NCI-H2196 treated with DMSO at 0.1 percent for 48 hours (cell line): ENCODE measurements at regions not wholly inside any gene's neighbourhood (a gene's known extent, or its start where the extent isn't known, plus 50 kb on each side); places are given as distances from the start of the nearest gene placed in this dataset.
A peak's percentile ranks its signal among the peaks of the same experiment; 100 is the strongest.

Experiments used
- DNase-seq: peaks from one replicate; lab custom pipeline; 2025; ENCODE audit not compliant: unreplicated experiment; lab: John Stamatoyannopoulos, UW

DNA sequence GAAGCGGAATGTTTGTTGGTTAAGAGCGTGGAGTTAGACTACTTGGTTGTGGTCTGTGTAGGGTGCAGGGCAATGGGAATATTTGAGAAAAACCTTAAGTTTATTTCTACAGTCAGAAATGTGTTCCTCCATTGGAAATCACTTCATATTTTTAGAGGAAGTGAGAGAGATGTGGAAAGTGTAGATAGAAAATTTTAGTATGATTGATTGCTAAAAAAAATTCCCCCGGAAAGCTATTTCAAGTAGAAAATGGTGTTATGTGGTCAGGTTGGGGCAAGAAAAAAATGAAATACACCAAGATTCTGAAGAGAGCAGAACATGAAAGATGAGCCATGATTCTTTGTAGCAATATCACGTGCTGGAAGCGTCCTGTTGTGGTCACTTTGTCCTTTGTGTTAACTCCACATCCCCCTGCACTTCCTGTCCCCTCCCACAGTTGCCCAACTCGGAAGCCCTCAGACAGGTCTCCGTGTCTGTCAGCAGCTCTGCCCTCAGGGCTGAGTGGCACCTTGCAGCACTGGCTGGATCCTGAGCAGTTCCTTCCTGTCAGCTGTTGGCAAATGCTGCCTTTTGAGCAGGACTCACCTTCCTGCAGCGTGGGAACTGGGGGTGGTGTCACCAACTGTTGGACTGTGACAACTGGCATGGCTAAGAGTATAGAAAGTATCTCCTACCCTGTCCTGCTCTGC is 137.5 kb upstream of the SLC24A3 start:
- no peak for DNase-seq

DNA sequence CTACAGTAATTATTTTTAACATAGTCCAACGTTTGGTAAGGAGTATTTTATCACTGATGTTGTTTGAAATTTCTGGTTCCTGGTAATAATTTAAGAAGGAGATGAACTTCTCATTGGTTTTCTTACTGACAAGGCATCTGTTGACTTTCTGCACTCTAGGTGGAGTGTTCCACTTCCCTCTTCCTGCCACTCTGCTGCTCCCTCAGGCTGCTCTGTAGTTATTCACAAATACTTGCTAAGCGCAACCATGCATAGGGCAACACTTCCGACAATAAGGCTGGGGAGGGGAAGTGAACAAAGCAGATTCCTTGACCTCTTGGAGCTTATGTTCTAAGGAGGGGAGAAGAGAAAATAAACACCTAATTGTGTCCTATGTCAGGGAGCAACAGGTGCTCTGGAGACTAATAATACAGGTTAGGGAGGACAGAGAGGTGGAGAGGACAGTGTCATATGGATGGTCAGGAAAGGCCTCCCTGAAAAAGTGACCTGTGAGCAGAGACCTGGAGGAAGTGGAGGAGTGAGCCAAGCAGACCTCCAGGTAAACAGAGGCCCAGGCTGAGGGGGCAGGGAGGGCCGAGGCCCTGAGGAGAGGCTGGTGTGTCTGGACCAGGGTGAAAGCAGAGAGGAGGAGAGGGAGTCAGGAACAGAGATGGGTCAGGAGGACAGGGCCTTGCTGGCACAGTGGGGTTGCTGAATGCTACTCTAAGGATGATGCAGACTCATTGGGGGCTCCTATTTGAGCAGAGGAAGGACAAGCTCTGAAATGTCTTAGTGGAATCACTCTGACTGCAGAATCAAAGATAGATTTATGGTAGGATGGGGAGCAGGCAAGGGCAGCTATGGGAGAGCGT is 134.8 kb upstream of the SLC24A3 start:
- DNase-seq: no peak

DNA sequence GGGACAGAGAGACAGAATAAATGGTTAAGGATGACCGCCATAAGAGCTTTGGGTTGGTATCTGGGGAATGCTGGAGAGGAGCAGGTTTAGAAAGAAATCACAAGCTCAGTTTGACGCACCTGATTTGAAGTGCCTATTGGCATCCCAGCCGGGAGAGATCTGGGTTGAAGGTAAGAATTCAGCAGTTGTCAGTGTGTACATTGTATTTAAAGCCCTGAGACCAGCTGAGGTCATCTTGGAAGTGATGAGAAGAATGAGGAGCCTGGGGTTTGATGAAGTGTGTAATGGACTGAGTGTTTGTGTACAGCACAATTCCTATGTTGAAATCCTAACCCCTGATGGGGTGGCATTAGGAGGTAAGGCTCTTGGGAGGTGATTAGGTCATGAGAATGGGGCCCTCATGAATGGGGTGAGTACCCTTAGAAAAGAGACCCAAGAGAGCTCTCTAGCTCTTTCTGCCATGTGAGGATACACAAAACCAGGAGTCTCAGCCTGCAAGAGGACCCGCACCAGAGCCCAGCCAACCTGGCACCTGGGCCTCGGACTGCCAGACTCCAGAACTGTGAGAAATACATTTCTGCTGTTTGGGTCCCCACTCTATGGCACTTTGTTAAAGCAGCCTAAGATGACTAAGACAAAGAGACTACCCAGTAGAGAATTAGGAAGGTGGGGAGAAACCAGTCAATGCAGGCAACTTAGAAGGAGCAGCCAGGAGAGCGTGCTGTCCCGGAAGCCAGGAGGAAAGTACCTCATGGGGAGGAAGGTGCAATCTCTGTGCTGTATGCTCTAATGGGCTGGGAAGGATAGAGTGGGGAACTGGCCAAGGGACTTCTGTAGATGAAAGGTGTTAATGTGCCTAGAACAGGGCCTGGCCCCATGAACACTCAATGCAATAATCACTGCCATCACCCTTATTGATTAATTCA is 133.7 kb upstream of the SLC24A3 start:
- DNase-seq: no peak

DNA sequence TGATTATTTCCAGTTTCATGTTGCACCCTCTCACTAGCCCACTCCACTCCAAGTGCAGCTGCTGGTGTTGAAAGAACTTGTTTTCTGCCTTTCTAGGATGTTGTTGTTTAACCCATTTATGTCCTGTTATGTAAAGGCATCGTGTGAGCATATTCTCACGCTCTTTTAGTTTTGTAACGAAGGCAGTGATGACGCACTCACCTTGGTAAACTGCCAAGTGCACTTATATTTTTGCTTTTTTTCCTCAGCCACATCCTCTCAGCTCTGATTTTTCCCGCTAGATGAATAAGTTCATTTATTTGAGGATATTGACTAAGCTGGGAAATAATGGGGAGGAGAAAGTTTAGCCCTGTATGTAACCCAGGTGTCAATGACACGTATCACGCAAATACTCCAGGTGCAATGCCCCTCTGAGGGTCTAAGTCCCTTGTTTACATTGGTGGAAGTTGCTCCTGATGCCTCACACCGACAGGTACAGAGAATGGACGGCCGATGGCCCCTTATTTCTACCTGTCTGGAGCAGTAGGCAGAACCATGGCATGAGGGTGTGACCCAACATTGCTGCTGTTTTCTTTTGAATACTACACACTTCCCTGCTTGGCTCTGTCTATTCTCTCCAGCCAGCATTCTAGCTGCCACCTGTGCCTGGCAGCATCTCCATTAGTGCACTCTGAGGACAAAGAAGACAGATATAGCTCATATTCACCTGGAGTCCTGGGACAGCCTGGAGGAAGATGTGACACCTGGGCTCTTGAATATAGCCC is 132.7 kb upstream of the SLC24A3 start:
- DNase-seq: no peak

DNA sequence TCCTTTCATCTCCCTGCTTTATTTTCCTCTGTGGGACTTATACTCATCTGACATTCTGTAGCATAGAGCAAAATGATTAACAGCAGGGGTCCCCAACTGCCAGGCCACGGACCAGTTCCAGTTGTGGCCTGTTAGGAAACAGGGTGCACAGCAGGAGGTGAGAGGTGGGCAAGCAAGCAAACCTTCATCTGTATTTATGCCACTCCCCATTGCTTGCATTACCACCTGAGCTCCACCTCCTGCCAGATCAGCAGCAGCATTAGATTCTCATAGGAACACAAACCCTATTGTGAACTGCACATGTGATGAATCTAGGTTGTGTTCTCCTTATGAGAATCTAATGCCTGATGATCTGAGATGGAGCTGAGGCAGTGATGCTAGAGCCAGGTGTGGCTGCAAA is 130.5 kb upstream of the SLC24A3 start:
- DNase-seq: no peak

DNA sequence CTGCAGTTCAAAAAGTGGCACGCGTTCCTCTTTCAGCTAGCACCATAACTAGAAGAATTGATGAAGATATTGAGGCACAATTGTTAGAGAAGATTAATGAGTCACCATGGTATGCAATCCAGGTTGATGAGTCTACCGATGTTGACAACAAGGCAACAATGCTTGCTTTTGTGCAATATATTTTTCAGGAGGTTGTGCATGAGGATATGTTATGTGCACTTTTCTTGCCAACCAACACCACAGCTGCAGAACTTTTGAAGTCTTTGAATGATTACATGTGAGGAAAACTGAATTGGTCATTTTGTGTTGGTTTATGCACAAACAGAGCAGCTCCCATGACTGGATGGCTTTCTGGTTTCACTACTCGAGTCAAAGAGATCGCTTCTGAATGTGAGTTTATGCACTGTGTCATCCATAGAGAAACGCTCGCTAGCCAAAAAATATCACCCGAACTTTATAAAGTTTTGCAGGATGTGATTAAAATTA is 129.3 kb upstream of the SLC24A3 start:
- DNase-seq: no peak

DNA sequence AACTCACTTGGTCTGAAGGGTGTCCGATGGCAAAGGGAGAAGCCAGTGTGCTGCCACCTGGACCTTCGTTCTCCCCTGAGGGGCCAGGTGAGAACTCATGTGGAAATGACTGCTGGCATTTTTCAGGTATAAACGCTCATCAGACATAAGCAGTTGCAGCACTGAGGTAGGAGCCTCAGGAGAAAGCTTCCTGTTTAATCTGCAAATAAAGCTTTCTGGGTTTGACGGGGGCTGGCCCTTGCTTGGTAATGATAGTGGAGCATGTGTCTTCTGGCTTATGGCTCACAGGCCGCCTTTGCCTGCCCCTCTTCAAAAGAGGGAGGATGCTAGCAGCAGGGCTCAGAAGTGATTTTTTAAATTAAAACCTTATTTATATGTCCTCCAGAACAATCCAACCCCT is 122.1 kb upstream of the SLC24A3 start:
- no peak for DNase-seq

DNA sequence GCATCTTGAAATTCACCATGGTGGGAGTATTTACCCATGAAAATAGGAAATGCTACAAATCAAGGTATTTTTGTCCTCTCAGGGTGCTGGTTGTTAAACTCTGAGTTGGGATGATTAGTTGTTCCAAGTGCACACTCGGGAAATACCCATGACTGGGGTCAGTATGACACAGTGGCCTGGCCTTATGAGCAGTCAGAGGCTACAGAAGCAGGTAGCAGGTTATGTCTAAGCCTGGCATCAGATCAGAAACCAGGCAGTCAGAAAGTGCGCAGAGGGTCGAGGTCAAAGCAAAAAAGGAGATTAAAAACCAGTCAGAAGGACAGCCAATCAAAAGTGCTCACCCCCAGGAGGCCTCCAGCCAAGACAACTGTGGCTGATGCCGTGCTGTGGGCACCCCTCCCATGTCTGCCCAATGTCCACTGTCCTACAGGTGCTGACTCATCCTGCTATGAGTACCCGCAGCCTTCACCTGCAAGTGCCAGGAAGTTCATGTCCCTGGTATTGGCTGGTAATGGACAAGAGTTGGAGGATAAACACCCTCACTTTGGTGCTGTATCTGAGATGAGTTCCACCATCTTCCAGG is 117.4 kb upstream of the SLC24A3 start:
- peak; percentile 26 for DNase-seq

DNA sequence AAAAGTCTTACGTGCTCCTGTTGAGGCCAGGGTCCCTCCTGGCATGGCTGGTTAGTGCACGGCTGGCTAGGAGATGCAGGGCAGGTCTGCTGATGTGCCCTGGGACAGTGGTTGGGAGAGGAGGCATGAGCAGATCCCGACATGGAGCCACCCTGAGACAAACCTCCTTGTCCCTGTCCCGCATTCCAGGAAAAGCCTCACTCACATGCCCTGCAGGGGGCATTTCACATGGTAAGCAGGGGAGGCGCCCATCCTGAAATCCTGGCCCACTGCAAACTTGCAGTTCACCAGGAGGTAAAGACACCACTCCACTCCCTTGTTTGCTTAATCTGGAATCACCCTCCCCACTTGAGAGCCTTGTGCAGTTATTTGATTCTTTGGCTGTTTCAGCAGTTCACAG is 116.7 kb upstream of the SLC24A3 start:
- DNase-seq: no peak

DNA sequence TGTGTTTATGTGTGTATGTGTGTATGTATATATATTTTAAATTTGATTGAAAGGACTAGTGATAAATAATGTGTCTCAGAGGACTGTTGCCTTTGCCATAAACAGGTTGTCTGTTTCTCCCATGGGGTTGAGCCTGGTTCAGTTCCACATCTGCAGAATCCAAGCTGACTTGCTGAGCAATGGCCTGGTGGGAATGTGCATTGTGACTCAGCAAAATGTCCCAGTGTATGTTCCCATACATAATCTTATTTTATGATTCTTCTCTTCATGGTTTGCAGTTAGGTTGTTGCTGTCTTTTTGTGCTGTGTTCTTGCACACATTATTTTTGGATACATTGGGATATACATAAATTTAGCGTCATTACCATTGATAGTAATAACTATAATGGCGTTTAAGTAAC is 115.6 kb upstream of the SLC24A3 start:
- no peak for DNase-seq

DNA sequence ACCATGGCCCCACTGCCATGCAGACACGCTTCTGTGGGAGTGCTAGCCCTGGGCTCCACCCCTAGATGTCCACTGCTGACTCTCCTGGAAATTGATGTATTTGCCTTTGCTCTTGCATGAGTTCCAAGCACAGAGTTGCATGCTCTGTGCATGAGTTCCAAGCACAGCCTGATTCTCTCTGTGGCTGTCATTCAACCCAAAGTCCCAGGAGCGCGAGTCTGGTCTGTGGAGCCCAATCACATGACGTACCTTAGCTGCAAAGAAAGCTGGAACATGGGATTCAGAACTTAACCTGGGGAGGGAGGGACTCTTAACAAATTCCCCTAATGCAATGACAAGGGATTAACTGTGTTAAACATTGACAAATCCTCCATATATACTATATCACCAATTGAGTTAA is 114.3 kb upstream of the SLC24A3 start:
- no peak for DNase-seq

DNA sequence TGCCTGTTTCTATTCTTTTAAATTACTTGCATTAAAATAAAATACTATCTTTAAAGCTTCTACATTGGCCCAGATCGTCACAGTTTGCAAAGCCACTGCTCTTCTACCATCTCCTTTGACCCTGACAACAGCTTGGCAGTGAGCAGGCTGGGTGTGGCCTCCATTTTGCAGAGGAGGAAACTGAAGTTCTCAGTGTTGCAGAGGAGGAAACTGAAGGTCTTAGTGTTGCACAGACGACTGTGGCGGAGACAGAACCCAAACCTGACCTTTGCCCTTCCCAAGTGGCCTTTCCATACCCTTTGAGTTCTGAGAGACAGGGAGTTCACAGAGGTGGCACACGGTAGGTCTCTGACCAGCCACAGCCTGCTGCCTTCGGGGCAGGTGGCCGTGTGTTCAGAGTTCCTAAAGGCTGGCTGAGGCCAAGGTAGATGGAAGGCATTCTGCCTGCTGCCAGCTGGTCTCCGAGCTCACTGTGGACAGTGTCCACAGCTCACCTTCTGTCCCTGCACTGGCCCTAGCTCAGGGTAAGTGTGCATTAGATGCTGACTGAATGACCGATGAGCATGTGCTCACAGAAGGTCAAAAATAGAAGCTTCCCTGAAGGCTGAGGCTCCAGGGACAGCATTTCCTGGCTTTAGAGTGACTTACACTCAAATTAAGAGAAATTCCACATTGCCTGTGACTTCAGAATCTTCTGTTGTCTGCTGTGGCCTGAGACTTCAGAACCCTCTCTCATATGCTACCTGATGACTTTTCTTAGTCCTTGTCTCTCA is 113.5 kb upstream of the SLC24A3 start:
- no peak for DNase-seq

DNA sequence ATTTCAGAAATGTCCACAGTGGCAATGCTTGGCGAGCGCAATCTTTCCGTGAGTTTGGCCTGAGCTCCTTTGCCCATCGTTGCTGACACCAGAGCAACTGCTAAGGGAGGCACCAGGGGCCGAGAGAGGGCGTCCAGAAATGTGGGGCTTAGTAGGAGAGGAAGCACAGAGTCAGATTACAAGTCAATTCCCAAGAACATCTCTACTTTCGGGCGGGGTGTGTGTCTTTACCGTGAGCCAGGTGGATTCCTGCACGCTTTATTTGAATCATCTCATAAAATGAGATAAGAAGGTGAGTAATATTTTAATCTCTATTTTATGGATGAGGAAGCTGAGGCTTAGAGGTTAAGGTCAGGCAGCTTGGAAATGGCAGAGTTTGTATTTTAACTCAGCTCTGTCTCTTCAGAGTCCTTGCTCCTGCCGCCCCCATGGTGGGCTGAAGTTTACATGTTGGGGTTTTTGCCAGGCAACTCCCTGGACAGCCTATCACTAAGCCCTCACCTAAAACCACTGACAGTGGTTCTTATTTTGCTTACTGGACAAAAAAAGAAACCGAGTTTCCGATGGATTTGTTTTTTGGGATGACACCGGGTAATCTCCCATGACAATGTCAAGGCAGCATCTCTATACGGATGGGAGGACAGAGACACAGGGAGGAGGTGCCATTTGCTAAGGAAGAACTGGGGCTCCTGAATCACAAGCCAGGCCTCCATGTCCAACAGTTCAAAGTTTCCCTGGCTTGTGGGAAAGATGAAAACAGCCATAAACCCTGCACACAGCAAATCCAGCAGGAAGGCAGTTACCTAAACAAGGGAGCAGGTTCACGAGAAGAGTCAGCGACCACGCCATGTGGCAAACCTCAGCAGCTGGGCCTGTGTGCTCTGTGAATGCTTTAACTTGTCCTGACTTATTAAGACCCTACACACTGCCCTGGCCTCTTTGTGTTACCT is 112.6 kb upstream of the SLC24A3 start:
- DNase-seq: no peak

DNA sequence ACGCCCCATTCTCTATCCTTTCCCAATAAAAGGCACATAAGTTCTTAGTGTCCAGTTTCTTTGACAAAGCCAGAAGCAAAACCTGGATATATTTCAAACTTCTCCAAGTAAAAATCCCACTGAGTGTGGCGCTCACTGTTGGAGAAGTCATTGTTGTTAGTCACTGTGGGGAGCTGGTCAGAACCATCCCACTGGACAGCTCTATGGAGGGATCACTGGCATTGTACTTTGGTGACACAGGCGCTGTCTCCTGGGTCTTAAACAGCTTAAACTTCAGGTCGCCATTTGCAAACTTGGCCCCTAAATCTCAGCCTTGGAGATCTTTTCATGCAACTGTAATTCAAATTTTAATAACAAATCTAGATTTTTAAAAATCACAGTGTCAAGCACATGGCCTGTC is 111.5 kb upstream of the SLC24A3 start:
- no peak for DNase-seq

DNA sequence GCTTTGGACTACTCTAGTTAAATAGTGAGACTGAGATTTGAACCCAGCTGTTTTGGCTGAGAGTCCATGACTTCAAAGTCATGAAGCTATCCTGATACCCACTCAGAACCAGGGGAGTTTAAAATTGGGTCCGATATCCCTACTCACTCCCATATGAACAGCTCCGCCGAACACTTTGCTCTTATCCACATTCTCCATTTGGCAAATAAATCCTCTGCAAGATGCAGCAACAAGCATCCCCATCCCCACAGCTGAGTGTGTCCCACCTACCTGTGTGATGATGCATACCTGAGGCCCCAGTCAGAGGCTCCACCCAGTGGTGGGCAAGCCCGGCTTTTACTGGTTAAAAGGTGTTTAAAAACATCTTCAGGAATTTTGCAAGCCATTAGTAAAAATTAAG is 108.3 kb upstream of the SLC24A3 start:
- DNase-seq: no peak

DNA sequence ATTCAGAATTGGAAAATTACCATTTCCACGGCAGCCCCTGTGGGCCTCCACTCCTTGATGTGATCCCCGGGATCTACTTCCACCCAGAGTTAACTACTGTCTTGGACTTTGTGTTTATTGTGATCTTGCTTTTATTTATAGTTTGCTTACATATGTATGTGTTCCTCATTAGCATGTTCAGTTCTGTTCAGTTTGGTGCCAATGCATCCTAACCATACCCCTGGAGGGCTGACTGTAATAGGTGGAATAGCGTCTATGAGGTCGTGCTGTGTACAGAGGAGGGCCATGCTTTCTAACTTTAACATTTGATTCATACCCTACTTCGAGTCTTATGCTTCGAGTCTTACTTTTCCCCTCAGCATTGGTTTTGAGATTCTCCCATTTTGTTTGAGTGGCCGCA is 104.3 kb upstream of the SLC24A3 start:
- no peak for DNase-seq

DNA sequence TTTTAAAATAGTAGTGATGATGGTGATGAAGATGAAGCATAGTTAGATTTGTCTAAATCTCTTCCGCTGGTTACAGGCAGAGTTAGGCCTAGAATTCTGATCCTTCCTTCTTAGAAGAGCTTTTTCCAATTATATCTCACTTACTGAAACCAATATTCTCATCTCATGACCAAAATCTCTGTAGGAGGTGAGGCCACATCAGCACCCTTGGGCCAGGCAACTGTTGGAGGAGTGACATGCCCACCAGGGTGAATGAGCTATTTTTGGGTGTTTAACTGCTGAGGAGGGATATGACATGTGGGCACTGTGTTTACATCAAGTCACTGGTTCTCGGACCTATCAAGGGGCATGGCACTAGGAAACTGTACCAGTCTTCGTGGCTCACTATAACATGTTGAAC is 102.2 kb upstream of the SLC24A3 start:
- no peak for DNase-seq

DNA sequence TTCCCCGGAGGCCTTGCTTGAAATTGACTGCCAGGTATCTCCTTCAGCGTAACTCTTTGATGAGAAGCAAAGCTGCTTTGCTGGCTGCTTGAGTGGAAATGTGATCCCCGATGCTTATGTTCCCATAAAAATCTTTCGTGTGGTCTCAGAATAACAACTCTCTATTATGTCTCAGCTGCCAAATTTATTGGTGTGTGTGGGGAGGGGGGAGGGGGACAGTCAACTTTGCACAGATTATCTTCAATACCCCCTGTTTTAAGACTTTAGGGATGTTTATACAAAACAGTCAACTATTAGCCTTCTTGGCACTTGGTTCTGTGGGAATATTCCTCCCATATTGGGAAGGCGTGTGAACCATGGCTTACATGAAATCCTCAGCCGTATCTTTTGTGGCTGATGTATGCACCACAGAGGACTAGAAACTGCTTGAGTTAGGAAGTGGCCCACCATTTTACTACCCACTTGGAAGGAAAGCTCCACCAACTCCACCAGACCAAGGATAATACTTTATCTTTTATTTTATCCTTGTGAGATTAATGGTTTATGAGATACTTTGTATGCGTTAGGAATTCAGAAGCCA is 101.5 kb upstream of the SLC24A3 start:
- no peak for DNase-seq
